ENCODE measurements at regions not wholly inside any gene's neighbourhood (a gene's known extent, or its start where the extent isn't known, plus 50 kb on each side); places are given as distances from the start of the nearest gene placed in this dataset.
"Not testable (repeated sequence)": the region's sequence is repeated elsewhere in the genome, so short reads cannot be mapped to it uniquely, and the experiment has no call there.

- intact Hi-C loops (cut with micrococcal nuclease), result no loop called here
- no TSS peak for BruUV-seq (replicated peaks)
- no peaks in the 10 kb centered on the region for H3K4me1 Mint-ChIP-seq (ENCODE audit: insufficient read depth, unreplicated experiment)
- CTCF ChIA-PET, result no interaction called here
- H3K4me3 Mint-ChIP-seq (ENCODE audit: unreplicated experiment), result no peak overlapping the region
- H3K9me3 Mint-ChIP-seq (ENCODE audit: unreplicated experiment), result peaks cover 8% of the 10 kb centered on the region
- no peaks in the 10 kb centered on the region for H3K36me3 Mint-ChIP-seq (ENCODE audit: insufficient read depth, unreplicated experiment)
- TF ChIP-seq CTCF (IDR thresholded peaks at IDR 0.05; ENCODE audit: unreplicated experiment), result no peak
- no peaks in the 10 kb centered on the region for H3K27me3 Mint-ChIP-seq (ENCODE audit: insufficient read depth, unreplicated experiment)
- POLR2A ChIA-PET, result no interaction called here
- no peak overlapping the region for H3K27ac Mint-ChIP-seq (ENCODE audit: low read depth, unreplicated experiment)
- DNase-seq (ENCODE audit: unreplicated experiment), result no peak
Measured at GRCh38 chr19:32068793-32069192, 276.6 kb upstream of the ZNF507 start.

- Mint-ChIP-seq H3K9me3 (ENCODE audit: unreplicated experiment) (peaks cover 12% of the 10 kb centered on the region), H3K4me1 (ENCODE audit: insufficient read depth, unreplicated experiment) (no peaks in the 10 kb centered on the region), H3K36me3 (ENCODE audit: insufficient read depth, unreplicated experiment) (no peaks in the 10 kb centered on the region), H3K27ac (ENCODE audit: low read depth, unreplicated experiment) (no peak overlapping the region), H3K27me3 (ENCODE audit: insufficient read depth, unreplicated experiment) (no peaks in the 10 kb centered on the region), H3K4me3 (ENCODE audit: unreplicated experiment) (no peak overlapping the region)
- no peak for DNase-seq (ENCODE audit: unreplicated experiment)
- no peak for TF ChIP-seq CTCF (IDR thresholded peaks at IDR 0.05; ENCODE audit: unreplicated experiment)
- intact Hi-C loops (cut with micrococcal nuclease), result no loop called here
- CTCF ChIA-PET, result interaction anchor here (0.7 kb wide), 1 partner anchor 111 kb away, joined by 5 read pairs; no protein-coding TSS in a partner anchor
- POLR2A ChIA-PET, result no interaction called here
- BruUV-seq (replicated peaks), result no TSS peak
Measured at GRCh38 chr19:32070101-32070500, 275.3 kb upstream of the ZNF507 start.

GRCh38 chr19:32082028-32082427 lies 263.4 kb upstream of the ZNF507 start:
- Mint-ChIP-seq H3K36me3 (ENCODE audit: insufficient read depth, unreplicated experiment) (no peaks in the 10 kb centered on the region), H3K4me3 (ENCODE audit: unreplicated experiment) (no peak overlapping the region), H3K27ac (ENCODE audit: low read depth, unreplicated experiment) (no peak overlapping the region), H3K4me1 (ENCODE audit: insufficient read depth, unreplicated experiment) (no peaks in the 10 kb centered on the region), H3K9me3 (ENCODE audit: unreplicated experiment) (peaks cover 49% of the 10 kb centered on the region), H3K27me3 (ENCODE audit: insufficient read depth, unreplicated experiment) (no peaks in the 10 kb centered on the region)
- ChIA-PET CTCF (no interaction called here), POLR2A (no interaction called here)
- intact Hi-C loops (cut with micrococcal nuclease), result no loop called here
- DNase-seq (ENCODE audit: unreplicated experiment), result no peak
- no peak for TF ChIP-seq CTCF (IDR thresholded peaks at IDR 0.05; ENCODE audit: unreplicated experiment)
- no TSS peak for BruUV-seq (replicated peaks)

GRCh38 chr19:32084756-32085363 lies 260.6 kb upstream of the ZNF507 start:
- peaks cover 56% of the 10 kb centered on the region for H3K9me3 Mint-ChIP-seq (ENCODE audit: unreplicated experiment)
- CTCF ChIA-PET; POLR2A ChIA-PET; DNase-seq (ENCODE audit: unreplicated experiment); H3K4me1 Mint-ChIP-seq (ENCODE audit: insufficient read depth, unreplicated experiment); BruUV-seq (replicated peaks); H3K27me3 Mint-ChIP-seq (ENCODE audit: insufficient read depth, unreplicated experiment); H3K27ac Mint-ChIP-seq (ENCODE audit: low read depth, unreplicated experiment); H3K4me3 Mint-ChIP-seq (ENCODE audit: unreplicated experiment); intact Hi-C loops (cut with micrococcal nuclease); H3K36me3 Mint-ChIP-seq (ENCODE audit: insufficient read depth, unreplicated experiment): not testable (repeated sequence)

GRCh38 chr19:32091241-32091640 lies 254.2 kb upstream of the ZNF507 start:
- Mint-ChIP-seq H3K36me3 (ENCODE audit: insufficient read depth, unreplicated experiment) (no peaks in the 10 kb centered on the region), H3K4me3 (ENCODE audit: unreplicated experiment) (no peak overlapping the region), H3K4me1 (ENCODE audit: insufficient read depth, unreplicated experiment) (no peaks in the 10 kb centered on the region), H3K27me3 (ENCODE audit: insufficient read depth, unreplicated experiment) (no peaks in the 10 kb centered on the region), H3K27ac (ENCODE audit: low read depth, unreplicated experiment) (no peak overlapping the region), H3K9me3 (ENCODE audit: unreplicated experiment) (peaks cover 47% of the 10 kb centered on the region)
- POLR2A ChIA-PET, result no interaction called here
- no peak for DNase-seq (ENCODE audit: unreplicated experiment)
- CTCF ChIA-PET, result interaction anchor here (0.6 kb wide), 1 partner anchor 10 kb away, joined by 3 read pairs; no protein-coding TSS in a partner anchor
- no peak for TF ChIP-seq CTCF (IDR thresholded peaks at IDR 0.05; ENCODE audit: unreplicated experiment)
- intact Hi-C loops (cut with micrococcal nuclease), result no loop called here
- BruUV-seq (replicated peaks), result no TSS peak
